PFSK-1 (cell line): ENCODE measurements at regions not wholly inside any gene's neighbourhood (a gene's known extent, or its start where the extent isn't known, plus 50 kb on each side); places are given as distances from the start of the nearest gene placed in this dataset.

Source experiments
- FOXP2 ChIP-seq: optimal IDR thresholded peaks from 2 replicates; pipeline ENCODE3; 2011; ENCODE audit warnings: borderline replicate concordance, control low read depth, inconsistent platforms; ENCODE audit not compliant: insufficient read depth; ENCODE audit errors: extremely low read length, extremely low read depth
- POLR2AphosphoS5 ChIP-seq: IDR thresholded peaks from 2 replicates; pipeline ENCODE4 v1.6.1; 2012; ENCODE audit warnings: low read depth, mild to moderate bottlenecking, control low read depth, low read length, moderate library complexity
- SIN3A ChIP-seq: IDR thresholded peaks from 2 replicates; pipeline ENCODE4 v1.6.1; 2012; ENCODE audit warnings: mild to moderate bottlenecking, low read length, moderate library complexity, borderline replicate concordance; ENCODE audit not compliant: insufficient read depth
- TAF1 ChIP-seq: IDR thresholded peaks from 2 replicates; pipeline ENCODE4 v1.6.1; 2012; ENCODE audit warnings: low read length, control low read depth, borderline replicate concordance; ENCODE audit not compliant: insufficient read depth
- TF ChIP-seq, protein P1 (sequence below), 2 experiments: IDR thresholded peaks; 2 replicates each; pipeline versions ENCODE4 v1.6.1 to v1.8.0; 2011 to 2012; ENCODE audit warnings: low read depth in 2 of 2, low read length in 2 of 2, control low read depth in 1 of 2, inconsistent platforms in 1 of 2, mild to moderate bottlenecking in 1 of 2, moderate library complexity in 1 of 2; ENCODE audit not compliant: insufficient read depth in 1 of 2

DNA sequence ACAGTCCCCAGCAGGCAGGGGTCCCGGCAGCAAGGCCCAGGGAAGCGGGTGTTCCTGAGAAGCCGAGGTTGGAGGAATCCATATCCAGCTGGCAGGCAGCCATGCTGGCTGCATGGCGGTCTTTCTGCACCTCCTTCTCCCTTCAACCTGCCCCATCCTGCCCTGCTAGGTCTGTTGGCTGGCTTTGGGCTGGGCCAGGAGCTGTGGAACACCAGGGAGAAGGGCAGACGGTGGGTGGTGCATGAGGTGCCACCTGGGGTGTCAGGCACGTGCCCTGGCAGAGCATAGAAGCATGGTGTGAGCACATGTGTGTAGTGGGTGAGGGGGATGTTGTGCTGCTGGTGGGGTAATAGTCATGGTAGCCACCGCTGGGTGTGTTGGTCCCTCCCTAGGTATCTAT is 150.1 kb downstream of the PJA1 start:
- TF ChIP-seq, protein P1, sequence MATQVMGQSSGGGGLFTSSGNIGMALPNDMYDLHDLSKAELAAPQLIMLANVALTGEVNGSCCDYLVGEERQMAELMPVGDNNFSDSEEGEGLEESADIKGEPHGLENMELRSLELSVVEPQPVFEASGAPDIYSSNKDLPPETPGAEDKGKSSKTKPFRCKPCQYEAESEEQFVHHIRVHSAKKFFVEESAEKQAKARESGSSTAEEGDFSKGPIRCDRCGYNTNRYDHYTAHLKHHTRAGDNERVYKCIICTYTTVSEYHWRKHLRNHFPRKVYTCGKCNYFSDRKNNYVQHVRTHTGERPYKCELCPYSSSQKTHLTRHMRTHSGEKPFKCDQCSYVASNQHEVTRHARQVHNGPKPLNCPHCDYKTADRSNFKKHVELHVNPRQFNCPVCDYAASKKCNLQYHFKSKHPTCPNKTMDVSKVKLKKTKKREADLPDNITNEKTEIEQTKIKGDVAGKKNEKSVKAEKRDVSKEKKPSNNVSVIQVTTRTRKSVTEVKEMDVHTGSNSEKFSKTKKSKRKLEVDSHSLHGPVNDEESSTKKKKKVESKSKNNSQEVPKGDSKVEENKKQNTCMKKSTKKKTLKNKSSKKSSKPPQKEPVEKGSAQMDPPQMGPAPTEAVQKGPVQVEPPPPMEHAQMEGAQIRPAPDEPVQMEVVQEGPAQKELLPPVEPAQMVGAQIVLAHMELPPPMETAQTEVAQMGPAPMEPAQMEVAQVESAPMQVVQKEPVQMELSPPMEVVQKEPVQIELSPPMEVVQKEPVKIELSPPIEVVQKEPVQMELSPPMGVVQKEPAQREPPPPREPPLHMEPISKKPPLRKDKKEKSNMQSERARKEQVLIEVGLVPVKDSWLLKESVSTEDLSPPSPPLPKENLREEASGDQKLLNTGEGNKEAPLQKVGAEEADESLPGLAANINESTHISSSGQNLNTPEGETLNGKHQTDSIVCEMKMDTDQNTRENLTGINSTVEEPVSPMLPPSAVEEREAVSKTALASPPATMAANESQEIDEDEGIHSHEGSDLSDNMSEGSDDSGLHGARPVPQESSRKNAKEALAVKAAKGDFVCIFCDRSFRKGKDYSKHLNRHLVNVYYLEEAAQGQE (IDR thresholded peaks at IDR 0.05; ENCODE audit: insufficient read depth in 1 of 2, low read depth in 2 of 2, low read length in 2 of 2): no peak
- TF ChIP-seq TAF1 (no peak), SIN3A (no peak), FOXP2 (no peak), POLR2AphosphoS5 (no peak)

DNA sequence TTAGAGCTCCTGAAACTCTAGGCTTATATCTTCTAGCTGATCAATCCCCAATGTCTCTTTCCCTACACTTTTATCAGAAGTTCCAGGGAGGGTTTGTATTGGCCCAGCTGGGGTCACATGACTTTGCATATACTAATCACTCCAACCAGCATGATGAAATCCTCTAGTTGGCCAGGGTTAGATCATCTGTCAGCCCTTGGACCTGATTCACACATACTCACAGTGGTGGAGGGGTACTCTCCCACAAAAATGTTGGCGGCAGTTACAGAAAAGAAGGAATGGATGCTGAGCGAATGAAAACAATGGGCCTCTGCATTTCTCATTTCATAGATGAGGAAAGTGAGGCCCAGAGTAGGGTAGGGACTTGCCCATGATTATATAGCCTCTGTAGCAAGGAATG is 151.1 kb downstream of the PJA1 start:
- TF ChIP-seq POLR2AphosphoS5: no peak
- TF ChIP-seq SIN3A: no peak
- TF ChIP-seq FOXP2: no peak
- no peak for TF ChIP-seq TAF1
- TF ChIP-seq, protein P1 (IDR thresholded peaks at IDR 0.05; ENCODE audit: insufficient read depth in 1 of 2, low read depth in 2 of 2, low read length in 2 of 2): no peak

DNA sequence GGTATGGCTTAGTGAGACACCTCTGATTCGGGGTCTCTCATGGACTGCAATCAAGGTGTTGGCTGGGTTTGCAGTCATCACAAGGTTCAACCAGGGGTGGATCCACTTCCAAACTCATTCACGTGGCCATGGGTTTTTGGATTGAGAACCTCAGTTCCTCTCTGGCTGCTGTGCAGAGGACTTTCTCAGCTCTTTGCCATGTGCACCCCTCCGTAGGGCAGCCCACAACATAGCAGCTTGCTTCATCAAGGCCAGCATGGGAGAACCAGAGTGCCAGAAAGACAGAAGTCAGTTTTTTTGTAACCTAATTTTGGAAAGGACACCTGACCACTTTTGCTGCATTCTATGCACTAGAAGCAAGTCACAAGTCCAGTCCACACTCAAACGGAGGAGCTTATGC is 154.9 kb downstream of the PJA1 start:
- TF ChIP-seq POLR2AphosphoS5 (no peak), TAF1 (no peak)

DNA sequence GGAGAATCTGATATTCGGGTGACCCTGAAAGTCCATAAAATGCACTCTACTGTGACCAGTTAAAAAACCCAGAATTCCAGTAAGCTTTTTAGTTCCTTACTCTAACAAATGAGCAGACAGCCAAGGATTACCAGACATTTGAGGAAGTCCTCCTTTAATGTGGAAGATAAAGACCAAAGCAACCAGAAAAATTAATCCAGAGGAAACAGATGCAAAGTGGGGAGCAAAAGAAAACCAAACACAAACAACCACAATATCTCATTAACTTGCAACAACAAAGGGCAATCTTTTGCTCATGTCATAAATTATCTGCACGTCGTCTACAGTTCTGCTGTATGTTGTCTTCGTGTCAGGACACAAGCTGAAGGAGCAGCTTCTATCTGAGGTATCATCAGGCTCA is 164.4 kb downstream of the PJA1 start:
- TF ChIP-seq FOXP2 (no peak), TAF1 (no peak), POLR2AphosphoS5 (no peak), SIN3A (no peak)
- TF ChIP-seq, protein P1 (IDR thresholded peaks at IDR 0.05; ENCODE audit: insufficient read depth in 1 of 2, low read depth in 2 of 2, low read length in 2 of 2): no peak

DNA sequence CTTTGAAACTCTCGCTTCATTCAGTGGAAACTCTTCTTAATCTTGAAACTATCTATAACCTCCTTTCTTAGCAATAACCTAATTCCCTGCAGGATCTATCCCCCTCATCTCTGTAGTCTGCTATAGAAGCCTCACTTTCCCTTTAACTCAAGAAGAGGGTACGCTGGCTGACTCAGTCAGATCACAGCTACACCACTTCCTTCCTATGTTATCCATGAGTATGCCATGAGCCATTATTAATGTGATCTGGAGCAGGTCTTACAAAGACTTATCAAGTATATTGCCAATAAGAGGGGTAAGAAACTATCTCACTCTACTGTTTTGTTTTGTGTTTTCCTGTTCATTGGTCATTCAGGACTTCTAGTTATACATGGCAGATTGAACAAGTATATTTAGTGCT is 165.3 kb downstream of the PJA1 start:
- TF ChIP-seq SIN3A: no peak
- TF ChIP-seq POLR2AphosphoS5: no peak
- no peak for TF ChIP-seq FOXP2
- TF ChIP-seq, protein P1 (IDR thresholded peaks at IDR 0.05; ENCODE audit: insufficient read depth in 1 of 2, low read depth in 2 of 2, low read length in 2 of 2): no peak
- no peak for TF ChIP-seq TAF1
